BJ (cell line): ENCODE measurements at regions not wholly inside any gene's neighbourhood (a gene's known extent, or its start where the extent isn't known, plus 50 kb on each side); places are given as distances from the start of the nearest gene placed in this dataset.

ENCODE experiments used
- CTCF ChIA-PET: fragments of 350-600 bp; formaldehyde crosslinking; extraction: SDS; loops from one replicate; lab custom pipeline; 2021; ENCODE audit warnings: antibody characterized with exemption, inconsistent platforms; lab: Yijun Ruan, JAX
- POLR2A ChIA-PET: fragments of 300-600 bp; sonication (Branson Sonifier 250); formaldehyde crosslinking; extraction: SDS; loops from one replicate; lab custom pipeline; 2021; ENCODE audit warnings: antibody characterized with exemption; lab: Charles Lee
- DNase-seq: peaks from one replicate; pipeline ENCODE4 v3.0.0-alpha.2; 2011; ENCODE audit warnings: low read depth
- H3K27me3 ChIP-seq: 2 replicates; pipeline ENCODE4 v1.6.0; 2011; ENCODE audit warnings: low read length; ENCODE audit not compliant: control insufficient read depth, insufficient read depth
- H3K36me3 ChIP-seq: 2 replicates; pipeline ENCODE4 v1.5.1; 2011; ENCODE audit warnings: low read length; ENCODE audit not compliant: control insufficient read depth, insufficient read depth
- H3K4me3 ChIP-seq: 2 replicates; pipeline ENCODE4 v1.5.1; 2011; ENCODE audit warnings: low read depth, mild to moderate bottlenecking, control low read depth, low read length
- TF ChIP-seq, protein P1 (sequence below): IDR thresholded peaks from 2 replicates; pipeline ENCODE4 v1.5.1; 2011; ENCODE audit warnings: low read depth, mild to moderate bottlenecking, control low read depth, inconsistent platforms, low read length, moderate library complexity; ENCODE audit not compliant: insufficient read depth

- Histone ChIP-seq H3K4me3 (no peak overlapping the region), H3K36me3 (no peaks in the 10 kb centered on the region), H3K27me3 (no peaks in the 10 kb centered on the region)
- ChIA-PET CTCF (no interaction called here), POLR2A (no interaction called here)
- TF ChIP-seq, protein P1, sequence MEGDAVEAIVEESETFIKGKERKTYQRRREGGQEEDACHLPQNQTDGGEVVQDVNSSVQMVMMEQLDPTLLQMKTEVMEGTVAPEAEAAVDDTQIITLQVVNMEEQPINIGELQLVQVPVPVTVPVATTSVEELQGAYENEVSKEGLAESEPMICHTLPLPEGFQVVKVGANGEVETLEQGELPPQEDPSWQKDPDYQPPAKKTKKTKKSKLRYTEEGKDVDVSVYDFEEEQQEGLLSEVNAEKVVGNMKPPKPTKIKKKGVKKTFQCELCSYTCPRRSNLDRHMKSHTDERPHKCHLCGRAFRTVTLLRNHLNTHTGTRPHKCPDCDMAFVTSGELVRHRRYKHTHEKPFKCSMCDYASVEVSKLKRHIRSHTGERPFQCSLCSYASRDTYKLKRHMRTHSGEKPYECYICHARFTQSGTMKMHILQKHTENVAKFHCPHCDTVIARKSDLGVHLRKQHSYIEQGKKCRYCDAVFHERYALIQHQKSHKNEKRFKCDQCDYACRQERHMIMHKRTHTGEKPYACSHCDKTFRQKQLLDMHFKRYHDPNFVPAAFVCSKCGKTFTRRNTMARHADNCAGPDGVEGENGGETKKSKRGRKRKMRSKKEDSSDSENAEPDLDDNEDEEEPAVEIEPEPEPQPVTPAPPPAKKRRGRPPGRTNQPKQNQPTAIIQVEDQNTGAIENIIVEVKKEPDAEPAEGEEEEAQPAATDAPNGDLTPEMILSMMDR: no peak
- no peak for DNase-seq
Observed at GRCh38 chr2:154532763-154533162, 165.7 kb upstream of the KCNJ3 start.

- ChIA-PET CTCF (no interaction called here), POLR2A (no interaction called here)
- TF ChIP-seq, protein P1: no peak
- no peaks in the 10 kb centered on the region for H3K36me3 ChIP-seq
- no peak for DNase-seq
- no peak overlapping the region for H3K4me3 ChIP-seq
- H3K27me3 ChIP-seq: no peaks in the 10 kb centered on the region
Observed at GRCh38 chr2:154533300-154533940, 165.1 kb upstream of the KCNJ3 start.

DNA sequence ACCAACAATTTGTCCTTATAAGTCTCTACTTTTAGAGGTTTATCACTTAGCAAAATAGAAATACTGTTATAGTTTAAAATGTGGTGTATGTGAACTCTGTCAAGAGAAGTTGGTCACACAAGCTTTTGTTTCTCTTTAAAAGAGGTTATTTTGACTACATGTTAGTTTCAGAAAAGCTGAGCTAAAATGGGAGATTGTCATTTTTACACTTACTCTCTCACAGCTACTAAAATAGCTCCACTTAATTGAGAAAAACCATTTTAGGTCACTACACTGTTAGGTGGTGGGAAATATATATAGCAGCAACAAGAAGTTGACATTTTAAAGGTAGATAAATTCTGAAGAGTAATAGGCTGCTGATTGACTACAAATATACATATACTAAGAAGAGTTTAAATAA, 161.5 kb upstream of the KCNJ3 start:
- Histone ChIP-seq H3K27me3 (no peaks in the 10 kb centered on the region), H3K4me3 (no peak overlapping the region), H3K36me3 (no peaks in the 10 kb centered on the region)
- POLR2A ChIA-PET: no interaction called here
- CTCF ChIA-PET: no interaction called here
- TF ChIP-seq, protein P1: no peak
- no peak for DNase-seq

GRCh38 chr2:154537843-154538450, 160.5 kb upstream of the KCNJ3 start:
- ChIA-PET CTCF (no interaction called here), POLR2A (no interaction called here)
- Histone ChIP-seq H3K27me3 (no peaks in the 10 kb centered on the region), H3K4me3 (no peak overlapping the region), H3K36me3 (no peaks in the 10 kb centered on the region)
- no peak for DNase-seq
- TF ChIP-seq, protein P1: no peak

- no peak overlapping the region for H3K4me3 ChIP-seq
- DNase-seq: no peak
- H3K27me3 ChIP-seq: no peaks in the 10 kb centered on the region
- TF ChIP-seq, protein P1: no peak
- ChIA-PET CTCF (no interaction called here), POLR2A (no interaction called here)
- H3K36me3 ChIP-seq: no peaks in the 10 kb centered on the region
Observed at GRCh38 chr2:154546341-154546740, 152.2 kb upstream of the KCNJ3 start.
